ENCODE measurements at regions not wholly inside any gene's neighbourhood (a gene's known extent, or its start where the extent isn't known, plus 50 kb on each side); places are given as distances from the start of the nearest gene placed in this dataset.

DNA sequence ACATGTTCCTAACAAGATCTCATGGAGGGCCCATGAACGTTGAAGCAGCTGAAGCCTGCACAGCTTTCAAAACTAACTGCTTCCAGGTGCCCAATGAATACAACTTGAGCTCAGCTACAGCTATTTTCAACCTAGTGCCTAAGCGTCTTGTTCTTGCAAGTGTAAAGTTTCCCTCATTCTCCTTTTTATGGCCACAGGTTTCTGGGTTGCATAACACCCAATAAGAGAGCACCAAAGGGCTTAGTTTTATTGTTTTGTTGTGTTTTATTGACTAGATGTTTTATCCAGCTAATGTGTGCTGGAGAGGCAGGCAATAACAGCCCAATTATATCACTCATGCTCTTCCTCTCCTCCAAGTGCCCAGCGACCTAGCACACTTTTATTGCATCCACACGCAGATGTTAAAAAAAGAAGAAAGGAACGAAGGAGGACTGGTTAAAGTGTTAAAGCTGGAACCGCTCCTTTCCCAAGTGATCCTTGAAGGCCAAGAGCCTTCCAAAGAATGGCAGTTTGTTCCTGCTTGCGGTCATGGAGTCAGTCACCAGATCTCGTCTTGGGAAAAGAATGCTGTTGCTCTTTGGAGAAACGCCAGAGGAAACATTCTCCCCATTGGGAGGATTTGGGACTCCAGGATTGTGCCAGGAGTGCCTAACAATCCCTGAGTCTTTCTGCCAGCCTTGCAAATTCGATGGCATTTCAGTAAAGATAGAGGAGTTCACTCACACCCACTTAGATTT is 156.9 kb downstream of the MEX3B start:
- no peak overlapping the region for H3K4me3 ChIP-seq
- no peak overlapping the region for H3K27ac ChIP-seq (ENCODE audit: extremely low read depth, low read depth, low read length)
- H2AFZ ChIP-seq (ENCODE audit: low read depth, low read length) = peak overlapping the region; percentile 29
- 13% methylated on average over 10 of the region's 10 CpGs for WGBS (ENCODE audit: insufficient coverage, low coverage, missing lambda C conversion rate)
- H3K79me2 ChIP-seq (ENCODE audit: control insufficient read depth, insufficient read depth, low read length) = no peaks in the 10 kb centered on the region
- no peaks in the 10 kb centered on the region for H4K20me1 ChIP-seq (replicated peaks; ENCODE audit: control insufficient read depth, insufficient read depth, low read length)
- no TSS peak for BruUV-seq (replicated peaks)
- no peak for DNase-seq (ENCODE audit: extremely low read depth in 1 of 4, low spot score in 3 of 4)
- no peak overlapping the region for H3K9ac ChIP-seq (ENCODE audit: insufficient read depth in 1 of 2, low read depth in 2 of 2, low read length in 2 of 2)
- no peaks in the 10 kb centered on the region for H3K9me1 ChIP-seq (ENCODE audit: control insufficient read depth, insufficient read depth, low read length)
- H3K4me1 ChIP-seq (replicated peaks in 1 of 2; ENCODE audit: control insufficient read depth in 2 of 2, insufficient read depth in 2 of 2, low read length in 2 of 2) = no peaks in the 10 kb centered on the region
- no peaks in the 10 kb centered on the region for H3K9me3 ChIP-seq (replicated peaks; ENCODE audit: control insufficient read depth, insufficient read depth, low read depth, low read length)
- FAIRE-seq = no peak
- in situ Hi-C loops (cut with MboI) = no loop called here
- TF ChIP-seq PCBP1 (IDR thresholded peaks at IDR 0.05; ENCODE audit: low read depth, low read length, poor library complexity, severe bottlenecking) (no peak), HCFC1 (IDR thresholded peaks at IDR 0.05; ENCODE audit: low read depth, low read length) (no peak), ID3 (CRISPR knock-in tag; IDR thresholded peaks at IDR 0.05) (no peak), ID3 (tag; IDR thresholded peaks at IDR 0.05) (no peak), ZNF274 (IDR thresholded peaks at IDR 0.05; ENCODE audit: borderline replicate concordance, low read depth, low read length) (no peak), ZNF707 (CRISPR knock-in tag; conservative IDR thresholded peaks at IDR 0.05) (no peak), ZNF512 (tag; IDR thresholded peaks at IDR 0.05) (no peak), HEY1 (CRISPR knock-in tag; IDR thresholded peaks at IDR 0.05; ENCODE audit: borderline replicate concordance) (no peak), ZNF24 (IDR thresholded peaks at IDR 0.05) (no peak), RBM22 (IDR thresholded peaks at IDR 0.05; ENCODE audit: low read depth, low read length, poor library complexity, severe bottlenecking) (no peak), ESRRB (CRISPR knock-in tag; IDR thresholded peaks at IDR 0.05; ENCODE audit: borderline replicate concordance) (no peak), CHD4 (IDR thresholded peaks at IDR 0.05; ENCODE audit: insufficient read depth, insufficient replicate concordance, low read depth, low read length, poor library complexity, severe bottlenecking) (no peak), MCM5 (IDR thresholded peaks at IDR 0.05; ENCODE audit: low read depth) (no peak), NR2C2 (CRISPR knock-in tag; IDR thresholded peaks at IDR 0.05) (no peak), NR2C2 (tag; IDR thresholded peaks at IDR 0.05) (no peak), HNRNPK (IDR thresholded peaks at IDR 0.05; ENCODE audit: low read depth, low read length, poor library complexity, severe bottlenecking) (no peak), ETV6 (IDR thresholded peaks at IDR 0.05; ENCODE audit: borderline replicate concordance in 1 of 2, low read depth in 2 of 2, low read length in 1 of 2) (no peak), ETV6 (CRISPR knock-in tag; IDR thresholded peaks at IDR 0.05; ENCODE audit: borderline replicate concordance) (no peak), ZNF395 (CRISPR knock-in tag; IDR thresholded peaks at IDR 0.05) (no peak), NUFIP1 (IDR thresholded peaks at IDR 0.05; ENCODE audit: partially characterized antibody) (no peak)
- no peaks in the 10 kb centered on the region for H3K36me3 ChIP-seq (ENCODE audit: control insufficient read depth, insufficient read depth, low read length)
- POLR2A ChIA-PET = interaction anchor here (0.6 to 1.8 kb wide), 3 partner anchors 11 to 40 kb away, joined by 3 to 5 read pairs (median 3); no protein-coding TSS in a partner anchor
- intact Hi-C loops (cut with micrococcal nuclease) = no loop called here
- H3K4me2 ChIP-seq (ENCODE audit: insufficient read depth, low read length) = no peak overlapping the region
- ATAC-seq = no peak
- H3K27me3 ChIP-seq (ENCODE audit: control insufficient read depth in 2 of 2, insufficient read depth in 2 of 2, low read length in 2 of 2) = no peaks in the 10 kb centered on the region
- CTCF ChIA-PET (ENCODE audit: low intra/inter-chr PET ratio) = no interaction called here
